Stomach (tissue), 8 donors: ENCODE measurements at regions not wholly inside any gene's neighbourhood (a gene's known extent, or its start where the extent isn't known, plus 50 kb on each side); places are given as distances from the start of the nearest gene placed in this dataset.

Experiments
- DNase-seq, 2 donors: peaks; one replicate each; pipeline versions ENCODE4 v3.0.0 to v3.0.0-alpha.2; 2013 to 2019
- H3K27ac ChIP-seq, 5 donors: fragments of 200-600 bp in 4 of 5; sonication (generic) in 4 of 5; one replicate each; pipeline ENCODE4 v1.5.1; 2013 to 2019; ENCODE audit warnings: mild to moderate bottlenecking in 1 of 5, moderate library complexity in 1 of 5
- H3K27me3 ChIP-seq, 3 donors: fragments of 200-600 bp; sonication (generic); one replicate each; pipeline ENCODE4 v1.5.1; 2017 to 2019; ENCODE audit warnings: mixed run types in 1 of 3
- H3K36me3 ChIP-seq, 4 donors: fragments of 200-600 bp; sonication (generic); 1 replicate in 3 of 4; 2 replicates in 1 of 4; pipeline ENCODE4 v1.5.1; 2016 to 2019
- H3K4me1 ChIP-seq, 4 donors: fragments of 200-600 bp; sonication (generic); one replicate each; pipeline ENCODE4 v1.5.1; 2016 to 2019
- H3K4me3 ChIP-seq, 4 donors: fragments of 200-600 bp; sonication (generic) in 3 of 4; one replicate each; pipeline ENCODE4 v1.5.1; 2016 to 2019; ENCODE audit warnings: mild to moderate bottlenecking in 1 of 4
- H3K9me3 ChIP-seq, 4 donors: fragments of 200-600 bp; sonication (generic); one replicate each; pipeline ENCODE4 v1.5.1; 2016 to 2019
- CTCF ChIP-seq, 7 experiments: fragments of 450-650 bp in 4 of 7; fragments of 200-600 bp in 3 of 7; sonication (generic) in 3 of 7; IDR thresholded peaks; one replicate each; pipeline ENCODE4 v1.5.1; 2016 to 2019; ENCODE audit warnings: antibody characterized with exemption in 7 of 7, control low read depth in 2 of 7, mild to moderate bottlenecking in 1 of 7
- EP300 ChIP-seq: sonication (generic); formaldehyde crosslinking; IDR thresholded peaks from one replicate; pipeline ENCODE4 v1.6.1; 2017; ENCODE audit warnings: antibody characterized with exemption
- POLR2A ChIP-seq, 4 donors: fragments of 450-650 bp; IDR thresholded peaks; one replicate each; pipeline ENCODE4 v1.6.1; 2016; ENCODE audit warnings: antibody characterized with exemption in 4 of 4, control low read depth in 2 of 4, mild to moderate bottlenecking in 1 of 4, moderate library complexity in 1 of 4
- POLR2AphosphoS5 ChIP-seq, 3 donors: sonication (generic); formaldehyde crosslinking; IDR thresholded peaks; one replicate each; pipeline ENCODE4 v1.6.1; 2016; ENCODE audit warnings: antibody characterized with exemption in 3 of 3
- WGBS, 5 donors: extraction: QIAGEN DNeasy Blood & Tissue Kit in 3 of 5; methylation state at CpG; one replicate each; pipeline versions ENCODE4 v1.1.5 to v1.1.7; 2013 to 2018; 5-methylcytosine and 5-hydroxymethylcytosine counted together
- intact Hi-C: fragments of 100-400 bp; cut with DNase I; formaldehyde crosslinking; loops from one replicate; pipeline ENCODE4 v1.15.1; 2023; ENCODE audit warnings: low total_unique reads
- donor health status: healthy with polysubstance abuse.
- donor health status: Bipolar disorder and iron deficiency.
- donor health status: healthy.

- intact Hi-C loops = loop anchor here (10.0 kb wide), 1 partner anchor 56 kb away; no protein-coding TSS in a partner anchor
- Histone ChIP-seq H3K36me3 (no peaks in the 10 kb centered on the region), H3K9me3 (no peaks in the 10 kb centered on the region), H3K27me3 (no peaks in the 10 kb centered on the region), H3K4me1 (no peaks in the 10 kb centered on the region), H3K27ac (no peak overlapping the region), H3K4me3 (no peak overlapping the region)
- DNase-seq = no peak
- 84 to 92% (median 89%) methylated on average over 1 of the region's 1 CpG for WGBS, 5 donors
- TF ChIP-seq POLR2A (IDR thresholded peaks at IDR 0.05) = no peak
- no peak for TF ChIP-seq EP300
- no peak for TF ChIP-seq POLR2AphosphoS5 (IDR thresholded peaks at IDR 0.05)
- no peak for TF ChIP-seq CTCF (IDR thresholded peaks at IDR 0.05)
These were observed 1228.0 kb upstream of the C9orf72 start for GRCh38 chr9:28801144-28801799.

GRCh38 chr9:28805197-28805596 lies 1231.9 kb upstream of the C9orf72 start:
- Histone ChIP-seq H3K36me3 (no peaks in the 10 kb centered on the region), H3K27ac (no peak overlapping the region), H3K4me3 (no peak overlapping the region), H3K27me3 (no peaks in the 10 kb centered on the region), H3K4me1 (peaks cover 0 to 5% (median 0%) of the 10 kb centered on the region in 4 donors), H3K9me3 (no peaks in the 10 kb centered on the region)
- intact Hi-C loops = loop anchor here (10.0 kb wide), 1 partner anchor 60 kb away; no protein-coding TSS in a partner anchor
- TF ChIP-seq EP300 = no peak
- no peak for TF ChIP-seq POLR2A (IDR thresholded peaks at IDR 0.05)
- TF ChIP-seq CTCF (IDR thresholded peaks at IDR 0.05) = no peak
- TF ChIP-seq POLR2AphosphoS5 (IDR thresholded peaks at IDR 0.05) = no peak
- WGBS, 5 donors = 72 to 88% (median 81%) methylated on average over 1 of the region's 1 CpG
- no peak for DNase-seq

GRCh38 chr9:28808042-28808441 lies 1234.8 kb upstream of the C9orf72 start:
- Histone ChIP-seq H3K27ac (no peak overlapping the region), H3K4me1 (peaks cover 0 to 5% (median 0%) of the 10 kb centered on the region in 4 donors), H3K27me3 (no peaks in the 10 kb centered on the region), H3K36me3 (no peaks in the 10 kb centered on the region), H3K9me3 (no peaks in the 10 kb centered on the region), H3K4me3 (no peak overlapping the region)
- no peak for TF ChIP-seq EP300
- TF ChIP-seq POLR2A (IDR thresholded peaks at IDR 0.05) = no peak
- TF ChIP-seq POLR2AphosphoS5 (IDR thresholded peaks at IDR 0.05) = no peak
- no peak for TF ChIP-seq CTCF (IDR thresholded peaks at IDR 0.05)
- peak in 1 of 2 donors; percentile 18 for DNase-seq
- intact Hi-C loops = loop anchor here (10.0 kb wide), 1 partner anchor 63 kb away; no protein-coding TSS in a partner anchor

- WGBS, 5 donors = 46 to 76% (median 58%) methylated on average over 1 of the region's 1 CpG
- Histone ChIP-seq H3K4me3 (no peak overlapping the region), H3K27me3 (no peaks in the 10 kb centered on the region), H3K27ac (no peak overlapping the region), H3K4me1 (peaks cover 0 to 5% (median 0%) of the 10 kb centered on the region in 4 donors), H3K36me3 (no peaks in the 10 kb centered on the region), H3K9me3 (no peaks in the 10 kb centered on the region)
- TF ChIP-seq POLR2A (IDR thresholded peaks at IDR 0.05) (no peak), EP300 (no peak), POLR2AphosphoS5 (IDR thresholded peaks at IDR 0.05) (no peak), CTCF (IDR thresholded peaks at IDR 0.05) (no peak)
- DNase-seq = no peak
- intact Hi-C loops = no loop called here
These were observed 1237.3 kb upstream of the C9orf72 start for GRCh38 chr9:28810388-28811075.
